ENCODE measurements at regions not wholly inside any gene's neighbourhood (a gene's known extent, or its start where the extent isn't known, plus 50 kb on each side); places are given as distances from the start of the nearest gene placed in this dataset.

DNA sequence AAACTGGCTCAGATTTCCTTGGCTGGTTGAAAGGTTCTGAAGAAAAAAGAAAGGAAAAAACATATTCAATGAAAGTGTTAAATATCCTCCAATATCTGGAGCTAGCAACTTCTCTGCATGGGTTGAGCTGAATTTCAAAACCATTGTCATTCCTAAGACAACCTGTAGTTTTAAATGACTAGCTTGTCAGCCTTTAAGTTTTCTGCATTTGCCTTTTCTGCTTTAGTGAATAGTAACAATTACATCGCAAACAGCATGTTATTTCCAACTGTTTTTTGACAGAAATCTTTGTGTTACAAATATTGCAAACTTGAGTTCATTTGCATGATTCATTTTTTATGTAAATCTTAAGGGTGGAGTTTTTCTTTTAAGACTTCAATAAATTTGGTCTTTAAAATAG, 852.3 kb upstream of the CELF2 start:
- H3K9me3 Mint-ChIP-seq = peaks cover 0 to 8% (median 0%) of the 10 kb centered on the region in 3 donors
- Histone ChIP-seq H3K9me3 (no peaks in the 10 kb centered on the region), H3K4me3 (ENCODE audit: control insufficient read depth in 1 of 2, extremely low read depth in 1 of 2, low read length in 1 of 2) (no peak overlapping the region), H3K27ac (ENCODE audit: low read length) (no peak overlapping the region), H3K4me1 (ENCODE audit: control insufficient read depth in 1 of 2, extremely low read depth in 1 of 2, insufficient read depth in 2 of 2, low read length in 2 of 2) (no peaks in the 10 kb centered on the region), H3K36me3 (ENCODE audit: control insufficient read depth in 2 of 2, extremely low read depth in 1 of 2, insufficient read depth in 1 of 2, low read length in 1 of 2) (no peaks in the 10 kb centered on the region), H3K27me3 (replicated peaks in 1 of 2; ENCODE audit: control insufficient read depth in 2 of 2, extremely low read depth in 1 of 2, insufficient read depth in 2 of 2, low read length in 1 of 2) (peaks cover 0 to 3% of the 10 kb centered on the region in 2 experiments)
- no peaks in the 10 kb centered on the region for H3K36me3 Mint-ChIP-seq
- peaks cover 0 to 4% of the 10 kb centered on the region in 2 donors for H3K27me3 Mint-ChIP-seq
- ChIA-PET POLR2A (no interaction called here), CTCF (no interaction called here)
- no peak overlapping the region for H3K4me3 Mint-ChIP-seq
- no peak overlapping the region for H3K27ac Mint-ChIP-seq
- no CpG with 5 or more reads among the region's 1 CpG for WGBS (ENCODE audit: insufficient coverage)
- ATAC-seq (replicated peaks in 1 of 4) = no peak
- DNase-seq = no peak
- H3K4me1 Mint-ChIP-seq = no peaks in the 10 kb centered on the region

GRCh38 chr10:10178476-10178875, 839.2 kb upstream of the CELF2 start:
- DNase-seq (no peak), ATAC-seq (replicated peaks in 1 of 4) (no peak)
- Mint-ChIP-seq H3K4me3 (no peak overlapping the region), H3K9me3 (peaks cover 0 to 5% (median 0%) of the 10 kb centered on the region in 3 donors), H3K27ac (no peak overlapping the region), H3K4me1 (no peaks in the 10 kb centered on the region), H3K27me3 (peaks cover 15% of the 10 kb centered on the region in 2 donors), H3K36me3 (no peaks in the 10 kb centered on the region)
- Histone ChIP-seq H3K4me3 (ENCODE audit: control insufficient read depth in 1 of 2, extremely low read depth in 1 of 2, low read length in 1 of 2) (no peak overlapping the region), H3K27ac (ENCODE audit: low read length) (no peak overlapping the region), H3K27me3 (replicated peaks in 1 of 2; ENCODE audit: control insufficient read depth in 2 of 2, extremely low read depth in 1 of 2, insufficient read depth in 2 of 2, low read length in 1 of 2) (peaks cover 0 to 5% of the 10 kb centered on the region in 2 experiments), H3K9me3 (no peaks in the 10 kb centered on the region), H3K4me1 (ENCODE audit: control insufficient read depth in 1 of 2, extremely low read depth in 1 of 2, insufficient read depth in 2 of 2, low read length in 2 of 2) (no peaks in the 10 kb centered on the region), H3K36me3 (ENCODE audit: control insufficient read depth in 2 of 2, extremely low read depth in 1 of 2, insufficient read depth in 1 of 2, low read length in 1 of 2) (no peaks in the 10 kb centered on the region)
- WGBS (ENCODE audit: insufficient coverage) = no CpG with 5 or more reads among the region's 3 CpGs
- ChIA-PET POLR2A (no interaction called here), CTCF (interaction anchor here in 1 of 2 donors (0.5 kb wide), 1 partner anchor 379 kb away, joined by 5 read pairs; no protein-coding TSS in a partner anchor)

DNA sequence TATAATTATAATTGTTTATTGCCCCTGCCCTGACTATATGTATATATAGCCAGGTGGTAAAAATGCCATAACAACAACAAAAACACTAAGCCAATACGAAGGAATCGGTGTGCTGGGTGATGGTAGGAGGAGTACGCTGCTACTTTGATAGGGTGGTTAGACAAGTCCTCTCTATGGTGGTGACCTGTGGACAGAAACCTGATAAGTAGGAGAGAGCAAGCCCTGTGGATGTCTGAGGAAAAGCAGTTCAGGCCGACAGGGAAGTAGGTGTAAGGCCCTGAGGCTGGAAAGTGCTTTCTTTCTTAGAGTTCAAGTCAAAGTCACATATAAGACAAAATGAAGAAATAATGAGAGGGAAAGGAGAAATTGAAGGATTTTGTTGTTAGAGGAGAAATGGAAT, 823.8 kb upstream of the CELF2 start:
- Mint-ChIP-seq H3K9me3 (no peaks in the 10 kb centered on the region), H3K4me3 (no peak overlapping the region), H3K27me3 (peaks cover 0 to 7% of the 10 kb centered on the region in 2 donors), H3K36me3 (no peaks in the 10 kb centered on the region), H3K27ac (no peak overlapping the region), H3K4me1 (no peaks in the 10 kb centered on the region)
- Histone ChIP-seq H3K9me3 (no peaks in the 10 kb centered on the region), H3K4me1 (ENCODE audit: control insufficient read depth in 1 of 2, extremely low read depth in 1 of 2, insufficient read depth in 2 of 2, low read length in 2 of 2) (no peaks in the 10 kb centered on the region), H3K27me3 (replicated peaks in 1 of 2; ENCODE audit: control insufficient read depth in 2 of 2, extremely low read depth in 1 of 2, insufficient read depth in 2 of 2, low read length in 1 of 2) (no peaks in the 10 kb centered on the region), H3K36me3 (ENCODE audit: control insufficient read depth in 2 of 2, extremely low read depth in 1 of 2, insufficient read depth in 1 of 2, low read length in 1 of 2) (no peaks in the 10 kb centered on the region), H3K4me3 (ENCODE audit: control insufficient read depth in 1 of 2, extremely low read depth in 1 of 2, low read length in 1 of 2) (no peak overlapping the region), H3K27ac (ENCODE audit: low read length) (no peak overlapping the region)
- ATAC-seq (replicated peaks in 1 of 4) (no peak), DNase-seq (no peak)
- POLR2A ChIA-PET = no interaction called here
- CTCF ChIA-PET = no interaction called here
- no CpG with 5 or more reads among the region's 4 CpGs for WGBS (ENCODE audit: insufficient coverage)

DNA sequence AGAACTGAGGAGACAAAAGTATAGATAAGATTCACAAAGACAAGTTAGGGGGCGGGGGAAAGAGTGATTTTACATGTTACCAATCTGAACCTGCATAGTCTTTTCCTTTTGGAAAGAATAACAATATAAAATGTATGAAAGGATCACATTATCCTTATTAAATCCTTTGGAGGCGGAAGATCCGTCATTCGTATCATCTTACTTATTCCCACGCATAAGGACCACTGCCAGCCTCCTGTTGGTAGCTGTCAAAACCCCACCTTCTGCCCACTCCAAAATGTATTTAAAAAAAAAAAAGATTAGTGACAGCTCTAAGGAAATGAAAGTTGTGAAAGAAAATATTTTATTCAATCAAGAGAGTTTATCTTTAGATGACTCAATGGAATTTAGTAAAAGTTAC, 821.0 kb upstream of the CELF2 start:
- Mint-ChIP-seq H3K27me3 (peaks cover 0 to 7% of the 10 kb centered on the region in 2 donors), H3K4me1 (no peaks in the 10 kb centered on the region), H3K4me3 (no peak overlapping the region), H3K36me3 (no peaks in the 10 kb centered on the region), H3K9me3 (no peaks in the 10 kb centered on the region), H3K27ac (no peak overlapping the region)
- ChIA-PET CTCF (no interaction called here), POLR2A (no interaction called here)
- ATAC-seq (replicated peaks in 1 of 4) (no peak), DNase-seq (no peak)
- Histone ChIP-seq H3K36me3 (ENCODE audit: control insufficient read depth in 2 of 2, extremely low read depth in 1 of 2, insufficient read depth in 1 of 2, low read length in 1 of 2) (no peaks in the 10 kb centered on the region), H3K4me1 (ENCODE audit: control insufficient read depth in 1 of 2, extremely low read depth in 1 of 2, insufficient read depth in 2 of 2, low read length in 2 of 2) (no peaks in the 10 kb centered on the region), H3K4me3 (ENCODE audit: control insufficient read depth in 1 of 2, extremely low read depth in 1 of 2, low read length in 1 of 2) (no peak overlapping the region), H3K27me3 (replicated peaks in 1 of 2; ENCODE audit: control insufficient read depth in 2 of 2, extremely low read depth in 1 of 2, insufficient read depth in 2 of 2, low read length in 1 of 2) (no peaks in the 10 kb centered on the region), H3K9me3 (no peaks in the 10 kb centered on the region), H3K27ac (ENCODE audit: low read length) (no peak overlapping the region)
- WGBS (ENCODE audit: insufficient coverage) = no CpG with 5 or more reads among the region's 5 CpGs

DNA sequence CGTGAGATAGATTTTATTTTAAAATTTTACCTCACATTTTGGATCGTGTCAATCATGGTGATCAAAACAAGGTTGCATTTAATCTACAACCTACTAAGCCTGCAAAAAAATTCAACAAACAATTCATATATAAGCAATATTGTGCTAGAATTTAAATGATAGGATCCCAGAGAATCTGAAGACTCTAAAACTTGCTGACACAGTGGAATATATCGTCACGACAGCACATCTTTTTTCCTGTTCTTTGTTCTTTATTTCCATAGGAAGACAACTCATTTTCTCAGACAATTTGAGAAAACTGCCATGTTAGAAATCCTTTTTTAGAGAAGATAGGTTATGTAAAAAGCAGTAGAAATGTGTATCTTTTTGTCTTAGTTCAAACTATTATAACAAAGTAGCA, 820.2 kb upstream of the CELF2 start:
- Histone ChIP-seq H3K27ac (ENCODE audit: low read length) (no peak overlapping the region), H3K4me1 (ENCODE audit: control insufficient read depth in 1 of 2, extremely low read depth in 1 of 2, insufficient read depth in 2 of 2, low read length in 2 of 2) (no peaks in the 10 kb centered on the region), H3K36me3 (ENCODE audit: control insufficient read depth in 2 of 2, extremely low read depth in 1 of 2, insufficient read depth in 1 of 2, low read length in 1 of 2) (no peaks in the 10 kb centered on the region), H3K4me3 (ENCODE audit: control insufficient read depth in 1 of 2, extremely low read depth in 1 of 2, low read length in 1 of 2) (no peak overlapping the region), H3K9me3 (no peaks in the 10 kb centered on the region), H3K27me3 (replicated peaks in 1 of 2; ENCODE audit: control insufficient read depth in 2 of 2, extremely low read depth in 1 of 2, insufficient read depth in 2 of 2, low read length in 1 of 2) (no peaks in the 10 kb centered on the region)
- ChIA-PET CTCF (no interaction called here), POLR2A (no interaction called here)
- Mint-ChIP-seq H3K36me3 (no peaks in the 10 kb centered on the region), H3K27me3 (peaks cover 0 to 7% of the 10 kb centered on the region in 2 donors), H3K9me3 (no peaks in the 10 kb centered on the region), H3K4me3 (no peak overlapping the region), H3K4me1 (no peaks in the 10 kb centered on the region), H3K27ac (no peak overlapping the region)
- ATAC-seq (replicated peaks in 1 of 4) (no peak), DNase-seq (no peak)
- no CpG with 5 or more reads among the region's 4 CpGs for WGBS (ENCODE audit: insufficient coverage)

- H3K9me3 ChIP-seq = no peaks in the 10 kb centered on the region
- no peak overlapping the region for H3K27ac Mint-ChIP-seq
- DNase-seq (no peak), ATAC-seq (replicated peaks in 1 of 4) (no peak)
- no peaks in the 10 kb centered on the region for H3K4me1 ChIP-seq (ENCODE audit: control insufficient read depth in 1 of 2, extremely low read depth in 1 of 2, insufficient read depth in 2 of 2, low read length in 2 of 2)
- H3K27me3 ChIP-seq (replicated peaks in 1 of 2; ENCODE audit: control insufficient read depth in 2 of 2, extremely low read depth in 1 of 2, insufficient read depth in 2 of 2, low read length in 1 of 2) = no peaks in the 10 kb centered on the region
- 78% methylated on average over 3 of the region's 6 CpGs for WGBS (ENCODE audit: insufficient coverage)
- H3K36me3 Mint-ChIP-seq = no peaks in the 10 kb centered on the region
- H3K4me3 Mint-ChIP-seq = no peak overlapping the region
- ChIA-PET CTCF (no interaction called here), POLR2A (no interaction called here)
- no peak overlapping the region for H3K27ac ChIP-seq (ENCODE audit: low read length)
- no peaks in the 10 kb centered on the region for H3K36me3 ChIP-seq (ENCODE audit: control insufficient read depth in 2 of 2, extremely low read depth in 1 of 2, insufficient read depth in 1 of 2, low read length in 1 of 2)
- H3K9me3 Mint-ChIP-seq = peaks cover 0 to 6% (median 4%) of the 10 kb centered on the region in 3 donors
- peaks cover 0 to 7% of the 10 kb centered on the region in 2 donors for H3K27me3 Mint-ChIP-seq
- H3K4me3 ChIP-seq (ENCODE audit: control insufficient read depth in 1 of 2, extremely low read depth in 1 of 2, low read length in 1 of 2) = no peak overlapping the region
- H3K4me1 Mint-ChIP-seq = no peaks in the 10 kb centered on the region
Measured at GRCh38 chr10:10198363-10198762, 819.3 kb upstream of the CELF2 start.

DNA sequence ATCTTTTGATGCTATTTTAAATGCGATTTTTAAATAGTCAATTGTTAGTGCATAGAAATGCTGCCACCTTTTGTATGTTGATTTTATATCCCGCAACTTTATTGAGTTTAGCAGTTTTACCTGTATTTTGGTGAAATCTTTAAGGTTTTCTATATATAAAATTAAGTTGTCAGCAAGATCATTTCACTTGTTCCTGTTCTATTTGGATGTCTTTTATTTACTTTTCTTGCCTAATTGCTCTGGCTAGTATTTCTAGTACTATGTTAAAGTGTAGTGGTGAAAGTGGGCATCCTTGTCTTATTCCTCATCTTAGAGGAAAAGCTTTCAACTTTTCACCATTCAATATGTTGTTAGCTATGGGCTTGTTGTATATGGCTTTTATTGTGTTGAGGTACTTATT, 813.3 kb upstream of the CELF2 start:
- Histone ChIP-seq H3K27ac (ENCODE audit: low read length) (no peak overlapping the region), H3K4me1 (ENCODE audit: control insufficient read depth in 1 of 2, extremely low read depth in 1 of 2, insufficient read depth in 2 of 2, low read length in 2 of 2) (no peaks in the 10 kb centered on the region), H3K9me3 (no peaks in the 10 kb centered on the region), H3K27me3 (replicated peaks in 1 of 2; ENCODE audit: control insufficient read depth in 2 of 2, extremely low read depth in 1 of 2, insufficient read depth in 2 of 2, low read length in 1 of 2) (no peaks in the 10 kb centered on the region), H3K4me3 (ENCODE audit: control insufficient read depth in 1 of 2, extremely low read depth in 1 of 2, low read length in 1 of 2) (no peak overlapping the region), H3K36me3 (ENCODE audit: control insufficient read depth in 2 of 2, extremely low read depth in 1 of 2, insufficient read depth in 1 of 2, low read length in 1 of 2) (no peaks in the 10 kb centered on the region)
- WGBS (ENCODE audit: insufficient coverage) = no CpG with 5 or more reads among the region's 2 CpGs
- no peak overlapping the region for H3K4me3 Mint-ChIP-seq
- ATAC-seq (replicated peaks in 1 of 4) (no peak), DNase-seq (no peak)
- peaks cover 0 to 3% of the 10 kb centered on the region in 2 donors for H3K27me3 Mint-ChIP-seq
- H3K36me3 Mint-ChIP-seq = no peaks in the 10 kb centered on the region
- CTCF ChIA-PET = no interaction called here
- no peak overlapping the region for H3K27ac Mint-ChIP-seq
- H3K9me3 Mint-ChIP-seq = peaks cover 3 to 17% (median 10%) of the 10 kb centered on the region in 3 donors
- POLR2A ChIA-PET = no interaction called here
- no peaks in the 10 kb centered on the region for H3K4me1 Mint-ChIP-seq
